ENCODE measurements at regions not wholly inside any gene's neighbourhood (a gene's known extent, or its start where the extent isn't known, plus 50 kb on each side); places are given as distances from the start of the nearest gene placed in this dataset.
"Not testable (repeated sequence)": the region's sequence is repeated elsewhere in the genome, so short reads cannot be mapped to it uniquely, and the experiment has no call there.

- DNase-seq (ENCODE audit: low spot score): no peak
Observed at GRCh38 chr6:165010556-165011535, 298.6 kb downstream of the C6orf118 start.

GRCh38 chr6:165008971-165009370, 300.4 kb downstream of the C6orf118 start:
- DNase-seq (ENCODE audit: low spot score): no peak

- no peak for DNase-seq (ENCODE audit: low spot score)
Observed at GRCh38 chr6:165002866-165003265, 306.5 kb downstream of the C6orf118 start.

- DNase-seq (ENCODE audit: low spot score): no peak
Observed at GRCh38 chr6:165002358-165002757, 307.0 kb downstream of the C6orf118 start.

- no peak for DNase-seq (ENCODE audit: low spot score)
Observed at GRCh38 chr6:165001502-165002157, 307.8 kb downstream of the C6orf118 start.

- DNase-seq (ENCODE audit: low spot score): no peak
Observed at GRCh38 chr6:164998297-164998696, 311.1 kb downstream of the C6orf118 start.

- DNase-seq (ENCODE audit: low spot score): no peak
Observed at GRCh38 chr6:164996838-164997237, 312.6 kb downstream of the C6orf118 start.

- no peak for DNase-seq (ENCODE audit: low spot score)
Observed at GRCh38 chr6:164991573-164991972, 317.8 kb downstream of the C6orf118 start.

- no peak for DNase-seq (ENCODE audit: low spot score)
Observed at GRCh38 chr6:164990901-164991300, 318.5 kb downstream of the C6orf118 start.

GRCh38 chr6:164982389-164982788, 327.0 kb downstream of the C6orf118 start:
- no peak for DNase-seq (ENCODE audit: low spot score)

- DNase-seq (ENCODE audit: low spot score): no peak
Observed at GRCh38 chr6:164967102-164967501, 342.3 kb downstream of the C6orf118 start.

- DNase-seq (ENCODE audit: low spot score): no peak
Observed at GRCh38 chr6:164962805-164963204, 346.6 kb downstream of the C6orf118 start.

GRCh38 chr6:164947164-164947563, 362.2 kb downstream of the C6orf118 start:
- DNase-seq (ENCODE audit: low spot score): no peak

- no peak for DNase-seq (ENCODE audit: low spot score)
Observed at GRCh38 chr6:164942271-164942670, 367.1 kb downstream of the C6orf118 start.

- not testable (repeated sequence) for DNase-seq (ENCODE audit: low spot score)
Observed at GRCh38 chr6:164933238-164933794, 376.1 kb downstream of the C6orf118 start.

- DNase-seq (ENCODE audit: low spot score): peak; percentile 41
Observed at GRCh38 chr6:164929408-164929977, 379.9 kb downstream of the C6orf118 start.

GRCh38 chr6:164928728-164929407, 380.5 kb downstream of the C6orf118 start:
- DNase-seq (ENCODE audit: low spot score): no peak

GRCh38 chr6:164928057-164928727, 381.2 kb downstream of the C6orf118 start:
- DNase-seq (ENCODE audit: low spot score): peak; percentile 68

GRCh38 chr6:164927288-164928056, 381.9 kb downstream of the C6orf118 start:
- DNase-seq (ENCODE audit: low spot score): peak; percentile 70

GRCh38 chr6:164926686-164927085, 382.7 kb downstream of the C6orf118 start:
- no peak for DNase-seq (ENCODE audit: low spot score)

Data from SK-N-DZ (cell line).